Stimulated activated CD4-positive, alpha-beta T cell treated with anti-CD3 and anti-CD28 coated beads, Interleukin-2, amount 100 ng/mL, for 48 hours (primary cell): ENCODE measurements at regions not wholly inside any gene's neighbourhood (a gene's known extent, or its start where the extent isn't known, plus 50 kb on each side); places are given as distances from the start of the nearest gene placed in this dataset.
"Not testable (repeated sequence)": the region's sequence is repeated elsewhere in the genome, so short reads cannot be mapped to it uniquely, and the experiment has no call there.

Source experiments
- DNase-seq, 2 donors: peaks; one replicate each; pipeline ENCODE4 v3.0.0-alpha.2; 2020

DNA sequence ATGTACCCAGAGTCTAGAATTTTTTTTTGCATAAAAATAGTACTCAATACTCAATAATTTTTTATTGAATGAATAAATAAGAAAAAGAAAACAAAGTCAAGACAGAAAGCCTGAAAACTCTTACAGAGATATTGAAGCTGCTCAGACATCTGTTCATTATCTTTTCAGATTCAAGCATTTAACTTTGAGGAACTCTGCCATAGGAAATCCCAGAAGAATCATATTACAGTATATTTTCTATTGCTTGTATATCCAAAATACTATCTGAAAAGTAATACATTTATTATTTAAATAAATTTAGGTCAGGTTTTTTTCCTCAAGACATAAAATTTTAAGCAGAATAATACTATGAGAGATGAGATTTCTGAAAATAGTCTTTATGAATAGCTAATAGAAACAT is 755.9 kb upstream of the ADGRL4 start:
- no peak for DNase-seq

DNA sequence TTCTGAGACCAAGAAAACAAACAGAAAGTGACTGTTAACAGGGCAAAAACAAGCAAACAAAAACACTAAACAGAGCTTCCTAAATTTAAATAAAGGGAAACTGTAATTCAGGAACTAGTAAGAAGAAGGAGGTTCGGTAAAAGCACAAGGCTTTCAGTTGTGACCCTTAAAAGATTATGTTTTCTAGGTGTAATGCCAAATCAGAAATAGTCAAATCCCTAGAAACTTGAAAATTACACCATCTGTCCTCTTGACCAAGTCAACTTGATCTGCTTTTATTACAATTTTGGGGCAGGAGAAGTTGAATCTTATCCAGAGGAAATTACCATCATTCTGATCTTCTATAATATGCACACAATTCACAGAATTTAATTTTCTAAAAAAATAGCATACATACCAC is 754.0 kb upstream of the ADGRL4 start:
- no peak for DNase-seq

DNA sequence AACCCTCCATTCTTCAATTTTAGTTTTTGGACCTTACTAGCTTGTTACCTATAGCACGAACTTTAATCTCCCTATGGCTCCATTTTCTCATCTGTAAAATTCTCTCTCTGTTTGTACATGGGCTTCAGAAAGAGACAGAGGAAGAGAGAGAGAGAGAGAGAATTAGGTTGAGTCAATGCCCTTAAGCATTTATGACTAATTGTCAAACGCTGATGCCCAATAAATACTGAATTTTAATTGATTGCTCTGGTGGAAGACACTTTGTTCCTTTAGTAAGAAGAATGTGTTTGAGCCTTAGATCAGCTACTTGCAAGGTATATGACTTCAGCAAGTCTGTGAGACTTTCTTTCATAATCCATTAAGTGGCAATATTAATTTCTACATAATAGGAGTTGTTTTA is 743.1 kb upstream of the ADGRL4 start:
- DNase-seq = no peak

DNA sequence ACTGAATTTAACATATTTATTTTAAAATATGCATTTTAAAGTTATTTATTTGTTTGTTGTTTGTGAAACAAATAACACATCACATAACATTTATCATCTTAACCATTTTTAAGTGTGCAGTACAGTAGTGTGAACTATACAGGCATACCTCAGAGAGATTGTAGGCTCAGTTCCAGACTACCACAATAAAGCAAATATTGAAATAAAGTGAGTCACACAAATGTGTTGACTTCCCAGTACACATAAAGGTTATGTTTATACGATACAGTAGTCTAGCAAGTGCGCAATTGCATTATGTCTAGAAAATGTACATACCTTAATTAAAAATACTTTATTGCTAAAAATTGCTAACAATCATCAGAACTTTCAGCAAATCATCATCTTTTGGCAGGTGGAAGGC is 739.4 kb upstream of the ADGRL4 start:
- no peak for DNase-seq

DNA sequence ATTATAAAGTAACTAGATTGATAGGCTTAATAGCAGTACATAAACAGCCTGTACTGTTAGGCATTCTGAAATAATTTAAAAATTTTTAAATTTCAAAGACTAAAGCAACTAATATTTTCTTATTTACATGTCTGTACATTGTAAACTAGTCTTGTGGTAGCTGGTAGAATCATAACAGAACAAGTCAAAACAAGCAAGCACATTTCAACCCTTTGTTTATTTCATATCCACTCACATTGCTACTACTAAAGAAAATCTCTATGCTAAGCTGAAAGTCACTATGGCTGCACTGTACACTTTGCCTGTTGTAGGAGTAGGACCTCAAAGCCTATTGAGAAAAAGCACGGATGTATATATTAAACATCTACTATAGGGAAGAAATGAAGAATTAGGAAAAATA is 738.2 kb upstream of the ADGRL4 start:
- DNase-seq = no peak

DNA sequence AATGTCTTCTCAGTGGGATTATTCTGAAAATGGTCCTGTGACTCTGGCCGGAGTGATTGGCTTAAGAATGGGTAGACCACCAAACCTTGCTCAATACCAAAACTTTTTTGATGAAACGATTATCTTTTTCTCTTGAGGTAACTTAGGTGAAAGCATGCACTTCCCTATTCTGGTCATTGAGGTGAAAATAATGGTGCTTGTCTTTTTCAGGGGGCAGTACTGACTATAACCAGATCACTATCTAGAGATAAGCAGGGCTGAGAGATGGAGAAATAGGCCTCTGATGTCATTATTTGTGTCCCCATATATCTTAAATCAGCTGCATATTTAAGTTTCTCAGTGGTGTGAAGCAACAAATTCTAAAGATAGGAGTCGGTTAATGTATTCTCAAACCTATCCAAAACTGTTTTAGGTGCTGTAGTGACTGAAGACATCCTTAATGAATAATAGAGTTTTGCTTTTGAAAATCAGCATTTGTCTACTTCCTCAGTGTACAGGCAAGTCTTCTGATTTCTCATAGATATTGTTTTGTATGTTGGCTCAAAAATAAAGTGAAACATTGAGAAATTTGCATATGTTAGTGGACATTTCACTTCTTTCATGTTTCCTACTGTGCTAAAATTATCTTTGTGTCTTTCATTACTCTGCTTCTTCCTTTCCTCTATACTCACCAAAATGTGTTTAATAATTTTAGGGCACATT is 735.3 kb upstream of the ADGRL4 start:
- no peak for DNase-seq

DNA sequence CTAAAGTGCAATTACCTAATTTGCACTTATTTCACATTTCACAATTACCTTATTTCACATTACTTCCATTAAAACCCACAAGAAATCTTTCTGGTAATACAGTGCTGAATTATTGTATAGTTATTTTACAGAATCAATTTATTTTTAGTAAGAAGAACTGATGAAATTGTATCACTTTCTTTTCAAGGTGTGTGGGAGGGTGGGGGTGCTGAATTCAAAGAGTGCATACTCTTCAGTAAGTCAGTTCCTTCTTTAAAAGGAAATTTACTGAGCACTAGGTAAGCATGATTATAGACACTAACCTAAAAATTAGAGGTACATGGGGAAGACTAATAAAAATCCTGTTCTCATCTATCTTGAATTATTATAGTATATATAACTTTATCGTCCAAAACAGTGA is 731.6 kb upstream of the ADGRL4 start:
- no peak for DNase-seq

DNA sequence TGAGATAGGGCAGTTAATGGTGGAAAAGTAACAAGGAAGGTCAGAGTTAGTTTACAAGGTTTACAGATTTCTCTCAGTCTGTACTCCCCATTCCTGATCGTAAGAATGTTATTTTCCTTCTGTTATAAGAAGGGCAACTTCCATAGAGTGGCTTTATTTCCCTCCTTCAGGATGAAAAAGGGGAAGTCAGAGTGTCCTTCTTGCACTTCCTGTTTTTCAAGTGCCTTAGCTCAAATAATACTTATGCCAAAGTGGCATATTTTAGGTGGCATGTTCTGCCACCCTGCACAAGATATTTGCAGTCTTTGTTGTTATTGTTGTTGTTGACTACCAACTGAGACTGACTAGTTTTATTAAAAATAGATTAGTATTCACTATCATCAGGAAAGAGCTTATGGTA is 730.7 kb upstream of the ADGRL4 start:
- DNase-seq = no peak

DNA sequence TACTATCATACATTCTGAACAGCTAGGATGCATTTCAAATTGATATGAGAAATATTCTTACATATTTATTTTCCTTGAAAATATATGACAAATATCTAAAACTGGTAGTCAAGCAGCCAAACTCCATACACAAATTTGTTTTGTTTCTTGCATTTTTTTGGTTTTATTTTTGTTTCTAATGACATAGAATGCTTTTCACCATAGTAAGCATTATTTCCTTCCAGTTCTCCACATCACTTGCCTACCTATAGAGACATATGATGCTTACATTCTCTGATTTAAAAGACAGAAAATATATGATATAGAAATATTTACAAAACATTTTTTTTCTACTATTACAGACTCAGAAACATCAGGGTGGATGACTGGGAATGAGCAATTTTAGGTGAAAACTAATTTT is 726.4 kb upstream of the ADGRL4 start:
- no peak for DNase-seq

DNA sequence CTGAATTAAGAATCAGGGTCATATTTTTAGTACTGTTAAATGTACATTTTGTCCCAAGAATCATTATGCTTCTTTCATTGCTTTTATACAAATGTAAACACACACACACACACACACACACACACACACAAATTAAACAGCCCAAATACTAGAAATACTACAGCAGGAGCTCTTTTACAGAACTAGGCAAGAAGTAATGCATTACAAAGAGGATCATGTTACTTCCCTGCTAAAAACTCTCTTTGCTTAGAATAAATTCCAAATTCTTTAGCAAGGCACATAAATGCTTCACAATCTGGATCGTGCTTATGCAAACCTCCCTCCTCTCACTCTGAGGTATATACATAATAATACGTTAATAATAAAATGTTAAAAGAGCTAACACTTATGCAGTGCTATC is 720.4 kb upstream of the ADGRL4 start:
- DNase-seq = no peak

DNA sequence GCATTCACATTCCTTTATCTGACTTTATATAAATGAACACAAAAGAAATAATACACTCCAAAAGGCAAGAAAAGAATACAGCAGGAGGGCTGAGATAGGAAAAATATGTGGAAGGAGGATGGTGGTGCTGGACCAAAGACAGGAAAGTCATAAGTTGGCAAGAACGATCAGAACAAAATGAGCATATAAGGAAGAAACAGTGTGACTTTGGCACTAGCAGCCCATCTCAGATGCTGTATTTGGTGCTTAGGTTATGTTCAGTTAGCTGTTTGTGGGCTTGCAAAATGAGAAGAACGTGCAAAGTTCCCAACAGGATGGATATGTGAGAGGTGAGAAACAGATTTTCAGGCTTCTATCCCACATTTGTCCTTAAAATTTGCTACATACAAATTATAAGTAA is 719.8 kb upstream of the ADGRL4 start:
- DNase-seq = no peak

DNA sequence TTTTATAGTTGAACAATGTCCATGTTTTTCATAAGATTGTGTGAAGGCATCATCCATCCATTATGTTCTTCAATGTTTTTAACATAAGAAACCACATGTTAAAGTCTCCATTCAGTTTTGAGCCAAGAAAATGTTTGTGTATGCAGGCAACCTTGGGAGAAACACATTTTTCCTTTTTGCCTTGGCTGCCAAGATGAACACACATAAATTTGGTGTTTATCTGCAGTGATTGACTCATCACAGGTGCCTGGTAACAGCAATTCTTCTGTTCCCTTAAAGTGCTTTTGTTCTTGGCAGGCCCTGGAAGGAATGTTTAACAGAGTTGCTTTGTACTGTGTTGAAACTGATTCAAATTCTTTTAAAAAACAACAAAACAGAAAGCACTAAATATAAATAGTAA is 709.9 kb upstream of the ADGRL4 start:
- no peak for DNase-seq

DNA sequence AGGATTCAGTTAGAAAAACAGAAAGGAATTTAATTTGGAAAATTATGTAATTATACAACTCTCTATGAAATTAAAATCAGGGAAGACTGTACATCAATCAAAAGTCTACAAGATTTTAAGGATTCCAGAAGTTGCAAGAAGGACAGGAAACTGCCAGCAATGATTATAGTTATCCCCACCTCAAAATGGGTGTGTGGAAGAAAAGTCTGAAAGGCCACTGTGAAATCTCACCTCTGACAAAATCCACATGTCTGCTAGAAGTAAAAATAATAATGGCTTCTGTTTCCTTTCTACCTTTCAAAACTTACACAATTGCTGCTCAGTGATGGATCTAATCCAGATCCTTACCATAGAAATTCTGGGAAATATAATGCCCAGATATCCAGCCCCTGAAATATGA is 708.1 kb upstream of the ADGRL4 start:
- no peak for DNase-seq

DNA sequence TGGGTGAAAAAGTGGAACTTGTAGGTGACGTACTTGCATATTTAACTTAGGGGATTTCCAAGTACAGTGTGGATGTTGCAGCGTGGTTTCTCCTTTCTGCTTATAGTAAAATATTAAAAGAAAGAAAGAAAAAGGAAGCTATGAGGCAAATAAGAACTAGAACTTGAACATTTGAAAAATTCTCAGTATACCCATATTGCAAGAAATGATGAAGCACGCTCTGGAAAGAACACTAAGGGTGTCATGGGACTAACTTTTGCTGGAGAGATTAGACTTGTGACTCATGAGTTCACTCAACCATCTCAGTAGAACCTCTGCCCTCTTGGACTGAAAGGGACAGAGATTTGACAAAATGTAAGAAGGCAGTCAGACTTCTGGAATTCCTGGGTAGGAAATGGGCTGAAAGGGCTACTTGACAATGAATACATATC is 704.5 kb upstream of the ADGRL4 start:
- DNase-seq = no peak

DNA sequence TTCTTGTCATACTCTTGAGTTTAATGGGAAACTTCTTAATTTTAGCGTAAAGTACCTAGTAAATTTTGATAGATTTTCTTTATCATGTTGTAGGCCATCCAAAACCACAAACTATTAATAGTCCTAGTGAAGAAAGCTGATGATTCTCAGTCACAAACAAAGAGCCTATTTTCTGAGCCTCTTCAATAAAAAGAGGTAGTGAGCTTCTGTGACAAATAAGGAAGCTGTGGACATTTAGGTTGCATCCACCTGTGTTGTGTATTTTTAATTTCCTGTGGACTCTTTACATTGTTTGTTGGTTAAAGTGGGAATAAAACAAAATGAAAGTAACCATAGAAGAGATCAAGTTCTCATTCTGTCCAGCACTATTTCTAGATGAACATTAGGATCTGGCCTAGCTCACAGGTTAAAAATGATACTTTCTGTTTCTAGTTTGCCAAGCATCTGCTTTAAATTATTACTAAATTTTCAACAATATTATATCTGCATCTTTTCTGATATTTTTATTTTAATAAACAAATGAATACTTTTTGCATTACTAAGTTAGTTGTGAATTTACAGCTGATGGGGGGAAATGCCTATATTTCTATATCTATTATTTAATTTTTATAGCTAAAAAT is 702.2 kb upstream of the ADGRL4 start:
- no peak for DNase-seq

DNA sequence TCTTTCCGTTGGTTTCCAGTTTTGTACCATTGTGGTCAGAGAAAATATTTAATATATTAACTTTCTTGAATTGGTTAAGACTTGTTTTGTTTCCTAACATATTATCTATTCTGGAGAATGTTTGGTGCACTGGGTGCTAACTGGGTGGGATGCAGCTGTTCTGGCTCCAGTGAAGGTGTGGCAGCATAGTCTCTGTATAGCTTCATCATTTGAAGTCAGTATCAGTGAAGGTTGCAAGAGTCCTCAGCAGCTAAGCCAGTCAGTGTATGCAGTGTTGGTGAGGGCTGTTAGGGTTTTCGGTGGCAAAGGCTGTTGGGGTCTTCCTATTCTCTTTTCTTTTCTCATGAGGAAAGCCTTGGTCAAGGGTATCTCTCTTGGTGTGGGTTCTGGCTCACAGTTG is 698.7 kb upstream of the ADGRL4 start:
- no peak for DNase-seq

DNA sequence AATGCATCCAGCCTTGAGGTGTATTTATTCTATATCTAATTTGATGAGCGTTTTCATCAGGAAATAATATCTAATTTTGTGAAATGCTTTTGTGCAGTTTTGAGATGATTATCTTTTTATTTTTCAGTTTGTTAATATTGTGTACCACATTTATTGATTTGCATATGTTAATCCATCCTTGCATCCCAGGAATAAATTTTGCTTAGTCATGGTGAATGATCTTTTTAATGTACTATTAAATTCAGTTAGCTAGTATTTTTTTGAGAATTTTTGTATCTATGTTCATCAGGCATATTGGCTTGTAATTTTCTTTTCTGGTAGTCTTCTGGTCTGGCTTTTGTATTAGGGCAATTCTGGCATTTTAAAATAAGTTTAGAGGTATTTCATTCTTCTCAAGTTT is 697.5 kb upstream of the ADGRL4 start:
- DNase-seq = no peak

DNA sequence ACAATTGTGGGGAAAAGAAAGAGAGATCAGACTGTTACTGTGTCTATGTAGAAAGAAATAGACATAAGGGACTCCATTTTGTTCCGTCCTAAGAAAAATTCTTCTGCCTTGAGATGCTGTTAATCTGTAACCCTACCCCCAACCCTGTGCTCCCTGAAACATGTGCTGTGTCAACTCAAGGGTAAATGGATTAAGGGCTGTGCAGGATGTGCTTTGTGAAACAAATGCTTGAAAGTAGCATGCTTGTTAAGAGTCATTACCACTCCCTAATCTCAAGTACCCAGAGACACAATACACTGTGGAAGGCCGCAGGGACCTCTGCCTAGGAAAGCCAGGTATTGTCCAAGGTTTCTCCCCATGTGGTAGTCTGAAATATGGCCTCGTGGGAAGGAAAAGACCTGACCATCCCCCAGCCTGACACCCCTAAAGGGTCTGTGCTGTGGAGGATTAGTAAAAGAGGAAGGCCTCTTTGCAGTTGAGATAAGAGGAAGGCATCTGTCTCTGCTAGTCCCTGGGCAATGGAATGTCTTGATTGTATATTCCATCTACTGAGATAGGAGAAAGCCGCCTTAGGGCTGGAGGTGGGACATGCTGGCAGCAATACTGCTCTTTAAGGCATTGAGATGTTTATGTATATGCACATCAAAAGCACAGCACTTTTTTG is 695.9 kb upstream of the ADGRL4 start:
- not testable (repeated sequence) for DNase-seq

DNA sequence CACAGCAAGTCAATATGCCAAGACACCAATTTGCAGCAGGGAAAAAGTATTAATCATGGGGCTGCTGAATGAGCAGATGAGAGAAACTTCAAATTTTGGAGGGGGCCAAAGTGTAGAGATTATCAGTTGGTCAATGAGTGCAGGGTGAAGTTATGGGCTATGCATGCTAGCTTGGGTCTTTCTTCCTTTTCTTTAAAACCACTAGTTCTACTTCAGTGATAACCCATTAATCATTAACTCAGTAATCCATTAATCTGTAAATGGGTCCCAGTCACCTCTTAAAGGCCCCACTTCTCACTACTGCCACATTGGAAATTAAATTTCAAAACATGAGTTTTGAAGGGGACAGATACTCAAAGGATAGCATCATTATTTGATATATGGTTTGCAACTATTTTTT is 688.6 kb upstream of the ADGRL4 start:
- DNase-seq = no peak

DNA sequence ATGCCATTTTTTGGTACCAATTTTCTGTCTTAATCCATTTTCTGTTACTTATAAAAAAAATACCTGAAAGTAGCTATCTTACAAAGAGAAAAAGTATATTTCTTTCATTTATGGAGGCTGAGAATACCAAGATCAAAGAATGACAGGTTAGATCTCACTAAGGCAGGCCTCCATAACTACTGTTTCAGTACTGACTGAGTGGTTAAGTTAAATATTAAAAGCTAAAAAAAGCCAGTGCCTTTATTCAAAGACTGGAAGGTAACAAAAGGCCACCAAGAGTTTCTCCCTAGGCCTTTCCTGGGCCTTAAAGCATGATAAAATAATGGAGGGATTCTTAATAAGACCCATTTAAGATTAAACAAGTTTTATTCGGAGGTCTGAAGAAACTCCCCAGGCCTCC is 687.7 kb upstream of the ADGRL4 start:
- DNase-seq = no peak

DNA sequence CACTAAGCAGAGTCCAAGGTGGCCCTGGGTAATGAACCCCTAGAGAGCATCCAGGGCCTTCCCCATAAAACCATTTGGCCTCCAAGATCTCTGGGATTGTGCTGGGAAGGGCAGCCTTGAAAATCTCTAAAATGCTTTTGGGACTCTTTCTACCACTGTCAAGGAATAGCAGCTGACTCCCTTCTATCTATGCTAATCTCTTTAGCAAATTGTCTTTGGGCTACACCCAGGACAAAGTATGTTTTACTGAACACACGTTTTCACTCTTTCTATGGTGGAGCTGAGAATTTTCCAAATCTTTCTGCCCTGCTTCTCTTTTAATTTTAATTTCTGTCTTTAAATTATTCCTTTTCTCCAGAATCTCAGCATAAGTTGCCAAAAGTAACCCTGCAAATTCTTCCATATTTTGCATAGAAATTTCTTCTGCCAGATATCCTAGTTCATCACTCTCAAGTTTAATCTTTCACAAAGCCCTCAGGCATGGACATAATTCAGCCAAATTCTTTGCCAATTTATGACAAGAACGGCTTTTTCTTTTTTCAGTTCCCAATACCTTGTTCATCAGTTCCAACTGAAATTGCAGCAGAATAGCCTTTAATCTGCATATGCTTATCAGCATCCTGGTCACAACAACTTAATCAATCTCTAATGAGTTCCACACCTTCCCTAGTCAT is 687.0 kb upstream of the ADGRL4 start:
- DNase-seq = no peak

DNA sequence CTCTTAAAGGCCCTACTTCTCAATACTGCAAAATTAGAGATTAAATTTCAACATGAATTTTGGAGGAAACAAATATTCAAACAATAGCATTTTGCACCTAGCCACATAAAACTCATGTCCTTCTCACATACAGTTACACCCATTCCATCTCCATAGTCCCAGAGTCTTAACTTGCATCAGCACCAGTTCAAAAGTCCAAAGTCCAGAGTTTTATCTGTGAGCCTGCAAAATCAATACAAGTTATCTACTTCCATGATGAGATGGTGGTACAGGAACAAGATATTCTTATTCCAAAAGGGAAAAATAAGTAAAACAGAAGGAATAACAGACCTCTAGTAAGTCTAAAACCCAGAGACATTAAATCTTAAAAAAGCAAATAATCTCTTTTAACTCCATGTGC is 686.0 kb upstream of the ADGRL4 start:
- DNase-seq = no peak

DNA sequence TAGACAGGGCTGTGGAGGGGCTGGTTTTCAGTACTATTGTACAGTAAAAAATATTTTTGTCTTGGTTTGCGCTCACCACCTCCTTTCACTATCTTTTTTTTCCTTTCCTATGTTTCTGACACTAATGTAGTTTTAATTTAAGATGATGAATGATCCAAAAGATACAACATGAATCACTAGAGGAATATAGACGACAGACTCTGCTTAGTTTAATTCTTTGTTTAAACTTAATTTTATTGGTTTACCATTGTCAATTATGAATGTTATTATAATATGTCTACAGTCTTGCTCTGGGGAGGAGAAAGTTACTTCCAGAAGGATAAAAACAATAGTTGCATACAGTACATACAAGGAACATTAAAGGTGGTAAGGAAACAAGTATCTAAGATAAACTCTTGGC is 682.4 kb upstream of the ADGRL4 start:
- no peak for DNase-seq

DNA sequence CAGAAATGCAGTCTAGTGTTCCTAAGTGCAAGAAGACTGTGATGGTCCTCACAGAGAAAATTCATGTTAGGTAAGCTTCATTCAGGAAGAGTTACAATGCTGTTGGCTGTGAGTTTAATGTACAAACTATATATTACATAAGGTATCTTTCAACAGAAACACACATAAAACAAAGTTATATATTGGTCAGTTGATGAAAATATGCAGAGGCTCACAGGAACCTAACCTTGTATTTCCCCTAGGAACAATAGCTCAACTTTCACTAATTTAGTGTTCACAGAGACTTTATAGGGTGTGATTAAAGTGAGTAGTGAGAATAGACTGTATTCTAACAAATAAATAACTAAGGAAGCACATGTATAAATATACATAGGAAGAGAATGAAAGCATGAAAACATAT is 676.9 kb upstream of the ADGRL4 start:
- DNase-seq = no peak
